HEK293T (cell line): ENCODE measurements at regions not wholly inside any gene's neighbourhood (a gene's known extent, or its start where the extent isn't known, plus 50 kb on each side); places are given as distances from the start of the nearest gene placed in this dataset.

Experiments used
- ARNT ChIP-seq: fragments of 450-650 bp; IDR thresholded peaks from 2 replicates; pipeline ENCODE4 v1.6.1; 2017; ENCODE audit warnings: mild to moderate bottlenecking
- BHLHE40 ChIP-seq: fragments of 450-650 bp; IDR thresholded peaks from 2 replicates; pipeline ENCODE4 v1.6.1; 2016; ENCODE audit warnings: mild to moderate bottlenecking, moderate library complexity, borderline replicate concordance
- FOXA1 ChIP-seq: fragments of 450-650 bp; IDR thresholded peaks from 2 replicates; pipeline ENCODE4 v1.6.1; 2016; ENCODE audit warnings: mild to moderate bottlenecking
- FOXK2 ChIP-seq: fragments of 450-650 bp; IDR thresholded peaks from 2 replicates; pipeline ENCODE4 v1.6.1; 2016; ENCODE audit warnings: mild to moderate bottlenecking
- HDGF ChIP-seq: fragments of 450-650 bp; IDR thresholded peaks from 2 replicates; pipeline ENCODE4 v1.6.1; 2017; ENCODE audit warnings: antibody characterized with exemption, borderline replicate concordance
- SP1 ChIP-seq: fragments of 450-650 bp; IDR thresholded peaks from 2 replicates; pipeline ENCODE4 v1.6.1; 2017
- SUZ12 ChIP-seq: fragments of 450-650 bp; IDR thresholded peaks from 2 replicates; pipeline ENCODE4 v1.6.1; 2016; ENCODE audit warnings: mild to moderate bottlenecking
- TARDBP ChIP-seq: fragments of 450-650 bp; IDR thresholded peaks from 2 replicates; pipeline ENCODE4 v1.6.1; 2016

GRCh38 chr11:32172848-32173834, 82.3 kb downstream of the RCN1 start:
- TF ChIP-seq SP1 (no peak), FOXK2 (no peak), ARNT (no peak), HDGF (no peak), SUZ12 (no peak), BHLHE40 (no peak), FOXA1 (no peak), TARDBP (no peak)
